Breast epithelium (tissue), 3 donors: ENCODE measurements at regions not wholly inside any gene's neighbourhood (a gene's known extent, or its start where the extent isn't known, plus 50 kb on each side); places are given as distances from the start of the nearest gene placed in this dataset.

Source experiments
- POLR2A ChIP-seq: fragments of 450-650 bp; IDR thresholded peaks from one replicate; pipeline ENCODE4 v1.6.1; 2016; ENCODE audit warnings: antibody characterized with exemption, mild to moderate bottlenecking, moderate library complexity
- POLR2AphosphoS5 ChIP-seq, 3 donors: sonication (generic); formaldehyde crosslinking; IDR thresholded peaks; one replicate each; pipeline ENCODE4 v1.6.1; 2017; ENCODE audit warnings: antibody characterized with exemption in 3 of 3
- TF ChIP-seq, protein P1 (sequence below), 3 donors: fragments of 450-650 bp; IDR thresholded peaks; one replicate each; pipeline ENCODE4 v1.5.1; 2016 to 2017; ENCODE audit warnings: antibody characterized with exemption in 3 of 3, mild to moderate bottlenecking in 3 of 3, moderate library complexity in 3 of 3

DNA sequence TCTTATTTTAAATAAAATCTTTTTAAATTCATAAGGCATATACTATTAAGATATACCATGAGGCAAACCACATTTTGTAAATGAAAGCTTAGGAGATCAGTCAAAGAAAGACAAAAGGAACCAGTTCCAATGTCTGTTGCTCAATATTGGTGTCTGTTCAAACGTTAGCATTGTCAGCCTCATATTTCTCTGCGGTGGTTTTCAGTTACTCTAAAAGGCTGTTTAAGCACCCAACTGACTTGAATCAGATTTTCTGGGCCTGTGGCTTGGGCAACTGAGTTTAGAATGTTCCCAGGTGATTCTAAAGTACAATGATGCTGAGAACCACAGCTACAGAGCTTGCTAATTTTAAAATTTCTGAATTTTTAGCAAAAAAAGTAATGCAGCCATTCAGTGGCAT, 166.3 kb upstream of the KIF2A start:
- TF ChIP-seq, protein P1, sequence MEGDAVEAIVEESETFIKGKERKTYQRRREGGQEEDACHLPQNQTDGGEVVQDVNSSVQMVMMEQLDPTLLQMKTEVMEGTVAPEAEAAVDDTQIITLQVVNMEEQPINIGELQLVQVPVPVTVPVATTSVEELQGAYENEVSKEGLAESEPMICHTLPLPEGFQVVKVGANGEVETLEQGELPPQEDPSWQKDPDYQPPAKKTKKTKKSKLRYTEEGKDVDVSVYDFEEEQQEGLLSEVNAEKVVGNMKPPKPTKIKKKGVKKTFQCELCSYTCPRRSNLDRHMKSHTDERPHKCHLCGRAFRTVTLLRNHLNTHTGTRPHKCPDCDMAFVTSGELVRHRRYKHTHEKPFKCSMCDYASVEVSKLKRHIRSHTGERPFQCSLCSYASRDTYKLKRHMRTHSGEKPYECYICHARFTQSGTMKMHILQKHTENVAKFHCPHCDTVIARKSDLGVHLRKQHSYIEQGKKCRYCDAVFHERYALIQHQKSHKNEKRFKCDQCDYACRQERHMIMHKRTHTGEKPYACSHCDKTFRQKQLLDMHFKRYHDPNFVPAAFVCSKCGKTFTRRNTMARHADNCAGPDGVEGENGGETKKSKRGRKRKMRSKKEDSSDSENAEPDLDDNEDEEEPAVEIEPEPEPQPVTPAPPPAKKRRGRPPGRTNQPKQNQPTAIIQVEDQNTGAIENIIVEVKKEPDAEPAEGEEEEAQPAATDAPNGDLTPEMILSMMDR (IDR thresholded peaks at IDR 0.05): no peak
- TF ChIP-seq POLR2A: no peak
- no peak for TF ChIP-seq POLR2AphosphoS5 (IDR thresholded peaks at IDR 0.05)
